ENCODE measurements at regions not wholly inside any gene's neighbourhood (a gene's known extent, or its start where the extent isn't known, plus 50 kb on each side); places are given as distances from the start of the nearest gene placed in this dataset.

GRCh38 chr16:86227801-86228200 is 282.5 kb upstream of the FOXF1 start:
- TF ChIP-seq RFX5 (IDR thresholded peaks at IDR 0.05) (no peak), POLR2A (IDR thresholded peaks at IDR 0.05; ENCODE audit: low read length) (no peak), MAFK (IDR thresholded peaks at IDR 0.05; ENCODE audit: partially characterized antibody) (no peak), HES2 (IDR thresholded peaks at IDR 0.05) (no peak), JUNB (IDR thresholded peaks at IDR 0.05) (no peak), HMGXB4 (CRISPR knock-in tag; IDR thresholded peaks at IDR 0.05; ENCODE audit: borderline replicate concordance) (no peak)

All from A549 (cell line).